Spleen (tissue), 7 donors: ENCODE measurements at regions not wholly inside any gene's neighbourhood (a gene's known extent, or its start where the extent isn't known, plus 50 kb on each side); places are given as distances from the start of the nearest gene placed in this dataset.

ENCODE experiments used
- POLR2AphosphoS5 ChIP-seq, 3 donors: sonication (generic); formaldehyde crosslinking; IDR thresholded peaks; one replicate each; pipeline ENCODE4 v1.5.1; 2017; ENCODE audit warnings: antibody characterized with exemption in 3 of 3
- TF ChIP-seq, protein P1 (sequence below), 11 experiments: fragments of 200-600 bp in 7 of 11; fragments of 450-650 bp in 4 of 11; sonication (generic) in 4 of 11; IDR thresholded peaks in 8 of 11; conservative IDR thresholded peaks in 3 of 11; 1 replicate in 7 of 11; 2 replicates in 4 of 11; pipeline versions ENCODE4 v1.4.0 to v1.8.0; 2016 to 2021; ENCODE audit warnings: antibody characterized with exemption in 11 of 11, inconsistent platforms in 4 of 11, mild to moderate bottlenecking in 1 of 11
- donor health status: DM: no; HTN: no; CAD: no; lungs with moderate emphysema.
- donor health status: DM: no; HTN: no; CAD: no.
- donor health status: DM: no; HTN: no; CAD: no.

DNA sequence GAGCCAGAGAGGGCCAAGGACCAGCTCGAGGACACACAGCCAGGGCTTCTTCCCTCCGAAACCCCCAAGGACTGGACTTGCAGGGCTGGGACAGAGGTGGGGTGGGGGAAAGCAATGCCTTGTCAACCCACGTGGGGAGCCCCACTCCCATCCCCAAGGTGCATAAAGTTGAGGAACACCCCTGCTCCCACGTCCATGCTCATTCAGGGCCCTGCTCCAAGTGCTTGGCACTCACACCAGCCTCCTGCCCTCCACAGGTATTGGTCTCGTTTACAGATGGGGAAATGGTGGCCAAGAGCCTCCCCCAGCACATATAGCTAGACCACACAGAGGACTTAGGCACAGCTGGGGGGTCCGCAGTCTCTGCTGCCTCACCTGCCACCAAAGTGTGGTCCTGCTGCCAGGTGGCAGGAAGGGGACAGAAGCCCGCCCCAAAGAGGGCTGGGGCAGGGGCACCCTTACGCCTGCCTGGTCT, 50.5 kb upstream of the CSPG4 start:
- TF ChIP-seq, protein P1, sequence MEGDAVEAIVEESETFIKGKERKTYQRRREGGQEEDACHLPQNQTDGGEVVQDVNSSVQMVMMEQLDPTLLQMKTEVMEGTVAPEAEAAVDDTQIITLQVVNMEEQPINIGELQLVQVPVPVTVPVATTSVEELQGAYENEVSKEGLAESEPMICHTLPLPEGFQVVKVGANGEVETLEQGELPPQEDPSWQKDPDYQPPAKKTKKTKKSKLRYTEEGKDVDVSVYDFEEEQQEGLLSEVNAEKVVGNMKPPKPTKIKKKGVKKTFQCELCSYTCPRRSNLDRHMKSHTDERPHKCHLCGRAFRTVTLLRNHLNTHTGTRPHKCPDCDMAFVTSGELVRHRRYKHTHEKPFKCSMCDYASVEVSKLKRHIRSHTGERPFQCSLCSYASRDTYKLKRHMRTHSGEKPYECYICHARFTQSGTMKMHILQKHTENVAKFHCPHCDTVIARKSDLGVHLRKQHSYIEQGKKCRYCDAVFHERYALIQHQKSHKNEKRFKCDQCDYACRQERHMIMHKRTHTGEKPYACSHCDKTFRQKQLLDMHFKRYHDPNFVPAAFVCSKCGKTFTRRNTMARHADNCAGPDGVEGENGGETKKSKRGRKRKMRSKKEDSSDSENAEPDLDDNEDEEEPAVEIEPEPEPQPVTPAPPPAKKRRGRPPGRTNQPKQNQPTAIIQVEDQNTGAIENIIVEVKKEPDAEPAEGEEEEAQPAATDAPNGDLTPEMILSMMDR (IDR thresholded peaks at IDR 0.05 in 8 of 11, conservative IDR thresholded peaks at IDR 0.05 in 3 of 11) = no peak
- TF ChIP-seq POLR2AphosphoS5 (IDR thresholded peaks at IDR 0.05) = no peak
